ENCODE measurements at regions not wholly inside any gene's neighbourhood (a gene's known extent, or its start where the extent isn't known, plus 50 kb on each side); places are given as distances from the start of the nearest gene placed in this dataset.

GRCh38 chr2:217372794-217373193 is 512.9 kb upstream of the TNP1 start:
- no peak overlapping the region for H3K27ac ChIP-seq (ENCODE audit: control insufficient read depth, insufficient read depth, low read length)
- no peak overlapping the region for H3K4me2 ChIP-seq (ENCODE audit: control insufficient read depth, extremely low read depth, insufficient read depth, low read depth, low read length)
- H3K4me1 ChIP-seq (ENCODE audit: control insufficient read depth, extremely low read depth, insufficient read depth, low read length) = peaks cover 21% of the 10 kb centered on the region
- no peaks in the 10 kb centered on the region for H3K79me2 ChIP-seq (ENCODE audit: control insufficient read depth, insufficient read depth, low read length)
- no peak for FAIRE-seq
- no peak overlapping the region for H2AFZ ChIP-seq (ENCODE audit: control insufficient read depth, low read length)
- no peaks in the 10 kb centered on the region for H3K27me3 ChIP-seq (ENCODE audit: control insufficient read depth, extremely low read depth, insufficient read depth, low read length)
- DNase-seq (ENCODE audit: low read depth, low spot score) = no peak
- no peak for TF ChIP-seq EZH2 (IDR thresholded peaks at IDR 0.05; ENCODE audit: low read length)
- TF ChIP-seq CTCF (optimal IDR thresholded peaks at IDR 0.05 in 1 of 3, IDR thresholded peaks at IDR 0.05 in 1 of 3, conservative IDR thresholded peaks at IDR 0.05 in 1 of 3; ENCODE audit: extremely low read depth in 1 of 3, insufficient read depth in 2 of 3, low read length in 3 of 3) = no peak
- H3K9me3 ChIP-seq (ENCODE audit: control insufficient read depth, low read depth, low read length) = no peaks in the 10 kb centered on the region
- dilution Hi-C loops (cut with MboI; ENCODE audit: extremely low pct_ligation_motif_present, low sequenced_read_pairs) = no loop called here
- H3K9ac ChIP-seq (ENCODE audit: control insufficient read depth, extremely low read depth, insufficient read depth, low read length) = no peak overlapping the region
- H3K36me3 ChIP-seq (ENCODE audit: control insufficient read depth in 2 of 2, extremely low read depth in 1 of 2, insufficient read depth in 2 of 2, low read length in 2 of 2) = no peaks in the 10 kb centered on the region
- H4K20me1 ChIP-seq (ENCODE audit: control insufficient read depth, extremely low read depth, insufficient read depth, low read length) = no peaks in the 10 kb centered on the region
- no peak overlapping the region for H3K4me3 ChIP-seq (ENCODE audit: control insufficient read depth in 2 of 3, extremely low read depth in 1 of 3, insufficient read depth in 2 of 3, low read depth in 1 of 3, low read length in 3 of 3)
- no peaks in the 10 kb centered on the region for H3K9me1 ChIP-seq (ENCODE audit: control insufficient read depth, extremely low read depth, insufficient read depth, low read length)

DNA sequence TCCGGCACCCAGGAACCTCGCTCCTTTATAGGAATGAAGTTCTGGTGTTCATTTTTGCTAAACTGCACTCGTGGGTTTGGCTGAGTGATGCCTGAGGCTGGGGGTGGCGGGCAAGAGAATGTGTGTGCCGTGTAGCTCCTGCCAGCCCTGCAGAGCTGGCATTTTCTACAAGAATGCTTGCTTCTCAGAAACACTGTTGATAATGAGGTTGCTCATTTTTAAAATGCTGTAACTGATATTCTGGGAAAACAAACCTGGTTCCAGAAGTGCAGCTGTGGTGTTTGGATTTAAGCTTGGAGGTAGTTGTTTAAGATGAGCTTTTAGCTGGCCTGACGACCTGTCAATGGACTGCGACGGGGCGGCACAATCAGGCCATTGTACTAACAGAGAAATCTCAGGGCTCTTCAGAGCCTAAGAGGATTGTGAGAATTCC is 511.9 kb upstream of the TNP1 start:
- no peak for FAIRE-seq
- TF ChIP-seq EZH2 (IDR thresholded peaks at IDR 0.05; ENCODE audit: low read length) (no peak), CTCF (optimal IDR thresholded peaks at IDR 0.05 in 1 of 3, IDR thresholded peaks at IDR 0.05 in 1 of 3, conservative IDR thresholded peaks at IDR 0.05 in 1 of 3; ENCODE audit: extremely low read depth in 1 of 3, insufficient read depth in 2 of 3, low read length in 3 of 3) (no peak)
- dilution Hi-C loops (cut with MboI; ENCODE audit: extremely low pct_ligation_motif_present, low sequenced_read_pairs) = no loop called here
- H3K9me3 ChIP-seq (ENCODE audit: control insufficient read depth, low read depth, low read length) = no peaks in the 10 kb centered on the region
- H3K9ac ChIP-seq (ENCODE audit: control insufficient read depth, extremely low read depth, insufficient read depth, low read length) = no peak overlapping the region
- no peaks in the 10 kb centered on the region for H4K20me1 ChIP-seq (ENCODE audit: control insufficient read depth, extremely low read depth, insufficient read depth, low read length)
- no peak overlapping the region for H3K27ac ChIP-seq (ENCODE audit: control insufficient read depth, insufficient read depth, low read length)
- H3K4me1 ChIP-seq (ENCODE audit: control insufficient read depth, extremely low read depth, insufficient read depth, low read length) = peaks cover 31% of the 10 kb centered on the region
- no peaks in the 10 kb centered on the region for H3K79me2 ChIP-seq (ENCODE audit: control insufficient read depth, insufficient read depth, low read length)
- DNase-seq (ENCODE audit: low read depth, low spot score) = no peak
- no peaks in the 10 kb centered on the region for H3K36me3 ChIP-seq (ENCODE audit: control insufficient read depth in 2 of 2, extremely low read depth in 1 of 2, insufficient read depth in 2 of 2, low read length in 2 of 2)
- H2AFZ ChIP-seq (ENCODE audit: control insufficient read depth, low read length) = no peak overlapping the region
- no peaks in the 10 kb centered on the region for H3K27me3 ChIP-seq (ENCODE audit: control insufficient read depth, extremely low read depth, insufficient read depth, low read length)
- H3K9me1 ChIP-seq (ENCODE audit: control insufficient read depth, extremely low read depth, insufficient read depth, low read length) = no peaks in the 10 kb centered on the region
- no peak overlapping the region for H3K4me3 ChIP-seq (ENCODE audit: control insufficient read depth in 2 of 3, extremely low read depth in 1 of 3, insufficient read depth in 2 of 3, low read depth in 1 of 3, low read length in 3 of 3)
- no peak overlapping the region for H3K4me2 ChIP-seq (ENCODE audit: control insufficient read depth, extremely low read depth, insufficient read depth, low read depth, low read length)

All from keratinocyte (primary cell).